H9 (cell line): ENCODE measurements at regions not wholly inside any gene's neighbourhood (a gene's known extent, or its start where the extent isn't known, plus 50 kb on each side); places are given as distances from the start of the nearest gene placed in this dataset.

ENCODE experiments used
- DNase-seq: peaks from one replicate; pipeline ENCODE4 v3.0.0-alpha.2; 2017
- H2AFZ ChIP-seq: one replicate; pipeline ENCODE4 v1.6.1; 2013; ENCODE audit warnings: mild to moderate bottlenecking, low read length, control low read depth, moderate library complexity
- H2AK5ac ChIP-seq: 2 replicates; pipeline ENCODE4 v1.6.1; 2013; ENCODE audit warnings: low read length, control low read depth, mixed read lengths; ENCODE audit not compliant: insufficient read length
- H2BK120ac ChIP-seq: one replicate; pipeline ENCODE4 v1.6.1; 2013; ENCODE audit warnings: low read depth, mild to moderate bottlenecking, low read length, control low read depth, inconsistent platforms; ENCODE audit not compliant: poor library complexity, severe bottlenecking
- H2BK12ac ChIP-seq: 2 replicates; pipeline ENCODE4 v1.6.1; 2013; ENCODE audit warnings: low read length, control low read depth, mixed read lengths, low read depth; ENCODE audit not compliant: insufficient read length
- H2BK15ac ChIP-seq: 2 replicates; pipeline ENCODE4 v1.6.1; 2013; ENCODE audit warnings: low read depth, low read length, control low read depth
- H2BK20ac ChIP-seq: one replicate; pipeline ENCODE4 v1.6.1; 2013; ENCODE audit warnings: low read depth, mild to moderate bottlenecking, low read length, control low read depth, inconsistent platforms; ENCODE audit not compliant: poor library complexity, severe bottlenecking
- H2BK5ac ChIP-seq: 2 replicates; pipeline ENCODE4 v1.6.1; 2013; ENCODE audit warnings: low read length, control low read depth, mixed read lengths; ENCODE audit not compliant: insufficient read length
- H3K14ac ChIP-seq: 2 replicates; pipeline ENCODE4 v1.6.1; 2013; ENCODE audit warnings: low read length, control low read depth; ENCODE audit not compliant: insufficient read depth
- H3K18ac ChIP-seq: 2 replicates; pipeline ENCODE4 v1.6.1; 2013; ENCODE audit warnings: low read depth, mild to moderate bottlenecking, mixed read lengths, low read length, control low read depth; ENCODE audit not compliant: insufficient read length
- H3K23ac ChIP-seq: 2 replicates; pipeline ENCODE4 v1.6.1; 2013; ENCODE audit warnings: low read length, control low read depth, mixed read lengths, low read depth; ENCODE audit not compliant: insufficient read length
- H3K23me2 ChIP-seq: 2 replicates; pipeline ENCODE4 v1.6.1; 2013; ENCODE audit warnings: low read depth, mild to moderate bottlenecking, mixed read lengths, low read length, control low read depth; ENCODE audit not compliant: insufficient read length, poor library complexity, severe bottlenecking
- H3K27ac ChIP-seq: 2 replicates; pipeline ENCODE4 v1.5.1; 2013; ENCODE audit warnings: low read length, control low read depth, mixed read lengths, low read depth; ENCODE audit not compliant: insufficient read length
- H3K27me3 ChIP-seq: 2 replicates; pipeline ENCODE4 v1.6.1; 2013; ENCODE audit warnings: low read length, control low read depth, inconsistent platforms; ENCODE audit not compliant: insufficient read depth
- H3K4ac ChIP-seq: 2 replicates; pipeline ENCODE4 v1.6.1; 2013; ENCODE audit warnings: low read depth, mild to moderate bottlenecking, control low read depth, inconsistent platforms, low read length, moderate library complexity
- H3K4me1 ChIP-seq: 2 replicates; pipeline ENCODE4 v1.6.1; 2013; ENCODE audit warnings: low read length, control low read depth, inconsistent platforms; ENCODE audit not compliant: insufficient read depth
- H3K4me2 ChIP-seq: 2 replicates; pipeline ENCODE4 v1.6.1; 2013; ENCODE audit warnings: low read length, control low read depth, mixed read lengths; ENCODE audit not compliant: insufficient read length, insufficient read depth
- H3K56ac ChIP-seq: 2 replicates; pipeline ENCODE4 v1.6.1; 2013; ENCODE audit warnings: low read depth, mild to moderate bottlenecking, mixed read lengths, low read length, control low read depth; ENCODE audit not compliant: insufficient read length
- H3K79me1 ChIP-seq: 2 replicates; pipeline ENCODE4 v1.6.1; 2013; ENCODE audit warnings: low read depth, mild to moderate bottlenecking, moderate library complexity, low read length, control low read depth, inconsistent platforms; ENCODE audit not compliant: insufficient read depth, poor library complexity, severe bottlenecking
- H3K79me2 ChIP-seq: 2 replicates; pipeline ENCODE4 v1.6.1; 2013; ENCODE audit warnings: low read length, control low read depth, inconsistent platforms; ENCODE audit not compliant: insufficient read depth
- H3K9ac ChIP-seq: 2 replicates; pipeline ENCODE4 v1.6.1; 2013; ENCODE audit warnings: low read length, control low read depth, mixed read lengths; ENCODE audit not compliant: insufficient read length; ENCODE audit errors: extremely low read depth
- H3K9me3 ChIP-seq: one replicate; pipeline ENCODE4 v1.6.1; 2013; ENCODE audit warnings: low read depth, low read length, inconsistent platforms; ENCODE audit not compliant: control insufficient read depth
- H3T11ph ChIP-seq: one replicate; pipeline ENCODE4 v1.6.1; 2013; ENCODE audit warnings: mild to moderate bottlenecking, low read length, control low read depth, inconsistent platforms
- H4K20me1 ChIP-seq: one replicate; pipeline ENCODE4 v1.6.1; 2013; ENCODE audit not compliant: control insufficient read depth, insufficient read length, insufficient read depth
- H4K5ac ChIP-seq: 2 replicates; pipeline ENCODE4 v1.6.1; 2013; ENCODE audit warnings: low read depth, mild to moderate bottlenecking, mixed read lengths, low read length, control low read depth; ENCODE audit not compliant: insufficient read length
- H4K8ac ChIP-seq: replicated peaks from 2 replicates; pipeline ENCODE4 v1.6.1; 2013; ENCODE audit warnings: low read length, control low read depth, mixed read lengths, low read depth; ENCODE audit not compliant: insufficient read length
- H4K91ac ChIP-seq: 2 replicates; pipeline ENCODE4 v1.6.1; 2013; ENCODE audit warnings: low read depth, mild to moderate bottlenecking, moderate library complexity, mixed read lengths, low read length, control low read depth; ENCODE audit not compliant: insufficient read length
- H3K27ac Mint-ChIP-seq, 3 experiments: 2 replicates in 2 of 3; 3 replicates in 1 of 3; pipeline ENCODE4 v1.8.0; 2020 to 2021; ENCODE audit warnings: mixed read lengths in 3 of 3, mild to moderate bottlenecking in 1 of 3, moderate library complexity in 1 of 3
- H3K27me3 Mint-ChIP-seq: 2 replicates; pipeline ENCODE4 v1.8.0; 2021; ENCODE audit warnings: low read depth, mild to moderate bottlenecking, moderate library complexity, mixed read lengths
- H3K36me3 Mint-ChIP-seq, 3 experiments: 2 replicates in 2 of 3; 3 replicates in 1 of 3; pipeline ENCODE4 v1.8.0; 2020 to 2021; ENCODE audit warnings: low read depth in 3 of 3, mixed read lengths in 3 of 3; ENCODE audit not compliant: insufficient read depth in 1 of 3
- H3K4me1 Mint-ChIP-seq, 2 experiments: 2 replicates each; pipeline ENCODE4 v1.8.0; 2020; ENCODE audit warnings: mixed read lengths in 2 of 2
- H3K4me3 Mint-ChIP-seq, 2 experiments: 2 replicates in 1 of 2; 3 replicates in 1 of 2; pipeline ENCODE4 v1.8.0; 2020 to 2021; ENCODE audit warnings: mild to moderate bottlenecking in 2 of 2, mixed read lengths in 2 of 2, moderate library complexity in 1 of 2
- H3K9me3 Mint-ChIP-seq, 2 experiments: 2 replicates in 1 of 2; 3 replicates in 1 of 2; pipeline ENCODE4 v1.8.0; 2020; ENCODE audit warnings: mild to moderate bottlenecking in 2 of 2, mixed read lengths in 2 of 2, moderate library complexity in 1 of 2
- CTCF ChIP-seq: fragments of 200-600 bp; sonication (generic); conservative IDR thresholded peaks from 3 replicates; pipeline ENCODE4 v1.8.0; 2021; ENCODE audit warnings: antibody characterized with exemption, mild to moderate bottlenecking

- H3K79me1 ChIP-seq: no peaks in the 10 kb centered on the region
- H3K9ac ChIP-seq: no peak overlapping the region
- H2BK120ac ChIP-seq: no peak overlapping the region
- H3K23me2 ChIP-seq: no peaks in the 10 kb centered on the region
- no peaks in the 10 kb centered on the region for H3K9me3 ChIP-seq
- no peak overlapping the region for H3K4ac ChIP-seq
- Mint-ChIP-seq H3K4me1 (peaks cover 14% of the 10 kb centered on the region in 2 experiments), H3K27me3 (peaks cover 2% of the 10 kb centered on the region; the same call in 1 of the 2 replicates), H3K9me3 (peaks cover 10 to 16% of the 10 kb centered on the region in 2 experiments), H3K4me3 (no peak overlapping the region), H3K27ac (no peak overlapping the region; a peak in 1 of 7 replicates), H3K36me3 (peaks cover 7 to 8% (median 7%) of the 10 kb centered on the region in 3 experiments; a peak in 6 of 7 replicates)
- no peaks in the 10 kb centered on the region for H3K4me1 ChIP-seq
- no peak overlapping the region for H2BK15ac ChIP-seq
- no peak overlapping the region for H3T11ph ChIP-seq
- H3K23ac ChIP-seq: no peak overlapping the region
- H3K4me2 ChIP-seq: no peak overlapping the region
- no peak overlapping the region for H3K56ac ChIP-seq
- no peak overlapping the region for H2AFZ ChIP-seq
- no peak overlapping the region for H2BK20ac ChIP-seq
- H4K8ac ChIP-seq: no peak overlapping the region
- no peak overlapping the region for H2AK5ac ChIP-seq
- H2BK5ac ChIP-seq: no peak overlapping the region
- H4K5ac ChIP-seq: no peak overlapping the region
- no peak overlapping the region for H3K27ac ChIP-seq
- no peaks in the 10 kb centered on the region for H4K20me1 ChIP-seq
- H3K18ac ChIP-seq: no peak overlapping the region
- TF ChIP-seq CTCF: no peak
- DNase-seq: no peak
- H3K14ac ChIP-seq: no peak overlapping the region
- no peak overlapping the region for H4K91ac ChIP-seq
- no peaks in the 10 kb centered on the region for H3K27me3 ChIP-seq
- H3K79me2 ChIP-seq: no peaks in the 10 kb centered on the region
- H2BK12ac ChIP-seq: no peak overlapping the region
These were observed 241.9 kb downstream of the IL20RB start for GRCh38 chr3:137199678-137200077.
